ENCODE measurements at regions not wholly inside any gene's neighbourhood (a gene's known extent, or its start where the extent isn't known, plus 50 kb on each side); places are given as distances from the start of the nearest gene placed in this dataset.
"Not testable (repeated sequence)": the region's sequence is repeated elsewhere in the genome, so short reads cannot be mapped to it uniquely, and the experiment has no call there.

DNA sequence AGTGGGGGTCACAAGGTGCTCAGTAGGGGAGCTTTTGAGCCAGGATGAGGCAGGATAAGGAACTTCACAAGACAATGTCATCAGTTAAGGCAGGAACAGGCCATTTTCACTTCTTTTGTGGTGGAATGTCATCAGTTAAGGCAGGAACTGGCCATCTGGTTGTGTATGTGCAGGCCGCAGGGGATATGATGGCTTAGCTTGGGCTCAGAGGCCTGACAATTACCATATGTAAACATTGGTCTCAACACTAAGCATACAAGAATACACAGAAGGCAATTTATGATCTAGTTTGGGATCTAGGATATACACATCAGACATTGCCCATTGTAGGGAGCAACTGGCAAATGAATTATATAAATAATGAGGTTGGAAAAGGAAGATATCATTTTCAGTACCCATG, 155.4 kb upstream of the CTSO start:
- TF ChIP-seq, protein P1, sequence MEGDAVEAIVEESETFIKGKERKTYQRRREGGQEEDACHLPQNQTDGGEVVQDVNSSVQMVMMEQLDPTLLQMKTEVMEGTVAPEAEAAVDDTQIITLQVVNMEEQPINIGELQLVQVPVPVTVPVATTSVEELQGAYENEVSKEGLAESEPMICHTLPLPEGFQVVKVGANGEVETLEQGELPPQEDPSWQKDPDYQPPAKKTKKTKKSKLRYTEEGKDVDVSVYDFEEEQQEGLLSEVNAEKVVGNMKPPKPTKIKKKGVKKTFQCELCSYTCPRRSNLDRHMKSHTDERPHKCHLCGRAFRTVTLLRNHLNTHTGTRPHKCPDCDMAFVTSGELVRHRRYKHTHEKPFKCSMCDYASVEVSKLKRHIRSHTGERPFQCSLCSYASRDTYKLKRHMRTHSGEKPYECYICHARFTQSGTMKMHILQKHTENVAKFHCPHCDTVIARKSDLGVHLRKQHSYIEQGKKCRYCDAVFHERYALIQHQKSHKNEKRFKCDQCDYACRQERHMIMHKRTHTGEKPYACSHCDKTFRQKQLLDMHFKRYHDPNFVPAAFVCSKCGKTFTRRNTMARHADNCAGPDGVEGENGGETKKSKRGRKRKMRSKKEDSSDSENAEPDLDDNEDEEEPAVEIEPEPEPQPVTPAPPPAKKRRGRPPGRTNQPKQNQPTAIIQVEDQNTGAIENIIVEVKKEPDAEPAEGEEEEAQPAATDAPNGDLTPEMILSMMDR (IDR thresholded peaks at IDR 0.05) = not testable (repeated sequence)
- not testable (repeated sequence) for TF ChIP-seq POLR2A (IDR thresholded peaks at IDR 0.05)
